Sigmoid colon (tissue), 4 donors: ENCODE measurements at regions not wholly inside any gene's neighbourhood (a gene's known extent, or its start where the extent isn't known, plus 50 kb on each side); places are given as distances from the start of the nearest gene placed in this dataset.

Experiments used
- EP300 ChIP-seq, 4 donors: sonication (generic); formaldehyde crosslinking; IDR thresholded peaks; one replicate each; pipeline ENCODE4 v1.6.1; 2017; ENCODE audit warnings: antibody characterized with exemption in 4 of 4
- POLR2A ChIP-seq, 2 donors: fragments of 450-650 bp; IDR thresholded peaks; one replicate each; pipeline ENCODE4 v1.6.1; 2016; ENCODE audit warnings: antibody characterized with exemption in 2 of 2, mild to moderate bottlenecking in 2 of 2, moderate library complexity in 2 of 2
- POLR2AphosphoS5 ChIP-seq, 4 donors: sonication (generic); formaldehyde crosslinking; IDR thresholded peaks; one replicate each; pipeline ENCODE4 v1.6.1; 2017; ENCODE audit warnings: antibody characterized with exemption in 4 of 4
- TF ChIP-seq, protein P1 (sequence below), 4 experiments: fragments of 450-650 bp in 3 of 4; fragments of 200-600 bp in 1 of 4; IDR thresholded peaks; one replicate each; pipeline ENCODE4 v1.5.1; 2016 to 2019; ENCODE audit warnings: antibody characterized with exemption in 4 of 4, mild to moderate bottlenecking in 3 of 4, moderate library complexity in 2 of 4

DNA sequence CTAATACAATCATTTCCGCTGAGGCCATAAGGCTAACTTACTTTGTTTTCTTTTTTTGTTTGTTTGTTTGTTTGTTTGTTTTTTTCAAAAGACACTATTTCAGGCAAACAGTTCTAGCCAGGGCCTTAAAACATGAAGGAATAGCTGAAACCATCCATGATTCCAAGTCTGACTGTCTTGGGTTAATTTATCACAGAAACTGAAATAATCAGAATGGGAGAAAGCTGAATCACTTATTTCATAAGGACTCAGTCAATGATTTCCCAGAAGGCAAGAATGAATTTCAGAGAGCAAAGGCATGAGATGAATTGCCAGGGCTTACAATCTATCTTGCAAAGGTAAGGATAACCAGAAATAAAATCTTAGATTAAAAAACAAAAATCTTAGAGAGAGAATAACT is 1315.1 kb downstream of the SUCLG1 start:
- TF ChIP-seq, protein P1, sequence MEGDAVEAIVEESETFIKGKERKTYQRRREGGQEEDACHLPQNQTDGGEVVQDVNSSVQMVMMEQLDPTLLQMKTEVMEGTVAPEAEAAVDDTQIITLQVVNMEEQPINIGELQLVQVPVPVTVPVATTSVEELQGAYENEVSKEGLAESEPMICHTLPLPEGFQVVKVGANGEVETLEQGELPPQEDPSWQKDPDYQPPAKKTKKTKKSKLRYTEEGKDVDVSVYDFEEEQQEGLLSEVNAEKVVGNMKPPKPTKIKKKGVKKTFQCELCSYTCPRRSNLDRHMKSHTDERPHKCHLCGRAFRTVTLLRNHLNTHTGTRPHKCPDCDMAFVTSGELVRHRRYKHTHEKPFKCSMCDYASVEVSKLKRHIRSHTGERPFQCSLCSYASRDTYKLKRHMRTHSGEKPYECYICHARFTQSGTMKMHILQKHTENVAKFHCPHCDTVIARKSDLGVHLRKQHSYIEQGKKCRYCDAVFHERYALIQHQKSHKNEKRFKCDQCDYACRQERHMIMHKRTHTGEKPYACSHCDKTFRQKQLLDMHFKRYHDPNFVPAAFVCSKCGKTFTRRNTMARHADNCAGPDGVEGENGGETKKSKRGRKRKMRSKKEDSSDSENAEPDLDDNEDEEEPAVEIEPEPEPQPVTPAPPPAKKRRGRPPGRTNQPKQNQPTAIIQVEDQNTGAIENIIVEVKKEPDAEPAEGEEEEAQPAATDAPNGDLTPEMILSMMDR (IDR thresholded peaks at IDR 0.05), result no peak
- TF ChIP-seq POLR2A (IDR thresholded peaks at IDR 0.05) (no peak), POLR2AphosphoS5 (IDR thresholded peaks at IDR 0.05) (no peak), EP300 (IDR thresholded peaks at IDR 0.05) (no peak)
